Stimulated activated CD8-positive, alpha-beta memory T cell treated with anti-CD3 and anti-CD28 coated beads, Interleukin-7, amount 100 ng/mL, for 48 hours (primary cell): ENCODE measurements at regions not wholly inside any gene's neighbourhood (a gene's known extent, or its start where the extent isn't known, plus 50 kb on each side); places are given as distances from the start of the nearest gene placed in this dataset.
"Not testable (repeated sequence)": the region's sequence is repeated elsewhere in the genome, so short reads cannot be mapped to it uniquely, and the experiment has no call there.

Source experiments
- DNase-seq, 2 donors: peaks; one replicate each; pipeline ENCODE4 v3.0.0-alpha.2; 2020; ENCODE audit warnings: low read depth in 1 of 2; ENCODE audit errors: extremely low read depth in 1 of 2

DNA sequence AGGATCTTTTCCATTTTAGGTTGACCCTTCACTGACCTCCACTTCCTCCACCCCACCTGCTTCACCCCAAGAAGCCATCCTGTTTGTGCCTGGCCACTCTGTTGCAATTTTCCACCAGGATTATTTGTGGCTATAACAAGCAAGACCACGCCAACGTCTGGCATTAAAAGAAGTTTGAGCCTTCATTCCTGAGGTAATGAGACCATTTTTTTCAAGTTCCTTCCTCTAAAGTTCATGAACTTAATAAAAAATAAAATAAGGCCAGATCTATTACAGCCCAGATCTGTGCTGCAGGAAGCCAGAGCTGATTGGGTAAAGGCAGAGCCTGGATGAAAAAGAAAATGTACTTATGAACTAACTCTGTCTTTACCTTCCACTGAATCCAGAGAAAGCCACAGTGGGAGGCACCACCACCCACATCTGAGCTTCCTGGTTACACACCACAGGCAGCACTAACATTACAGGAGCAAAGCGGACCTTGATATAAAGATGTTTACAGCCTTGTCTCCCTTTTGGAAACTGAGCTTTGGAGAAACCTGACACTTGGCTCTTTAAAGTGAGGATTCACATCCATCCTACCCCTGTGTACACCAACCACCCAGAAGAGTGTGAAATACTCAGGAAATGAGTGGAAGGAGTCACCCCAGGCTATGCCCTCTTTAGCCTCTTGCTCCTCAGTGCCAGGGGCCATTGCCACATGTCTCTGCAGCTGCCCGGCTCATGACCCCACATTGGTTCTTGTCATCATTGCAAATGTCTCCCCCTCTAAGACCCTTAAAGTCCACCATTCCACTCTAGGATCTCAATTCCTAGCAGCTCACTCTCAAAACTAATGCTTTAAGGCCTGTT is 293.6 kb downstream of the PLPP3 start:
- no peak for DNase-seq

GRCh38 chr1:56284928-56285327 is 294.4 kb downstream of the PLPP3 start:
- DNase-seq = no peak

DNA sequence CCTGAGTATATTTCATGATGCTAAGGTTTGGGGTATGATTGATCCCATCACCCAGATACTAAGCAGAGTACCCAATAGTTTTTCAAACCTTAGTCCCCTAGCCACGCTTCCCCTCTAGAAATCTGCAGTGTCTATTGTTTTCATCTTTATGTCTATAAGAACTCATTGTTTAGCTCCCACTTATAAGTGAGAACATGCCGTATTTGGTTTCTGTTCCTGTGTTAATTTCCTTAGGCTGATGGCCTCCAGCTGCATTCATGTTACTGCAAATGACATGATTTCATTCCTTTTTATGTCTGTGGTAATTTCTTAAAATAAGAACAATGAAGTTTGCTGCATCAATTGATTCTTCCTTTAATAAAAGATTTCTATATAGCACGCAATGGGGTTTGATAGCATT is 301.3 kb downstream of the PLPP3 start:
- DNase-seq = no peak

DNA sequence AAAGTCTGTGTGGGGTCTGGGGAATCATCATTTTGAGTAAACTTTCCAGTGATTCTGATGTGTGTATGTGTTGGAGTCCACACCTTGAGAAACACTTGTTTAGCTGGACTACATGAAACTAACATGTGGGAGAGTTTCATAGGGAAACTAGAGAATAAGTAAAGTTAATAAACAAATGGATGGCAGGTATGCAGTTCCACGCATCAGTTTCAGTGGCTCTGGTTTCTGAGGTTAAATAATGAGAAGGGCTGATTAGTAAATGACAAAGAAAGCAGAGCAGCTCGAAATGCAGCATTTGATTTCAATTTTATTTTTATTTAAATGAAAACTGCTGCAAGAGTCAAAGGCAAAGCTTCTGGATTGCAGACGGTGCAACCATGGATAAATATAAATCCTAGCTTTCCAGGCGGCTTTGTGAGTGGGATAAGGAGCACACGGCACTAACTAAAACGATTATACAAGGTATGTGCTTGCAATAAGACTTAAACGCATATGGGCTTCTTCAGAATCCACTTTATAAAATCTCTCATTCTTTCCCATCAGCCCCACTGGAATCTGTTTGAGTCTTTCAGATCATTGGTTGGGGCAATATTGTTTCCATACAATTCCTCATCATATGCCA is 310.7 kb downstream of the PLPP3 start:
- no peak for DNase-seq

DNA sequence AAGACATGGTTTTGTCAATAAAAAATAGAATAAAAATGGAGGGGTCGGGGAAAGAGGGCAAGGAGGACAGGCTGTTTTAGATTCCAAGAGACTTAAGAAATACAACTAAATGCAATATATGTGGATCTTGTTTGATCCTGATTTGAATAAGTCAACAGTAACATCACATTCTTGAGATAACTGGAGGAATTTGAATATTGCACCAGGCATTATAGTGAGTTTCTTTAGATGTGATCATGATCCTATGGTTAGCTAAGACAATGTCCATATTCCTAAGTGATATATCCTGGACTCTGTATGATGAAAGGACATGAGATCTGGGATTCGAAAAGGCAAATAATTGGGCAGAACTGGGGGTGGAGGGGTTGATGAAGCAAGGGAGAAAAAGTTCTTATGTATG is 311.8 kb downstream of the PLPP3 start:
- DNase-seq = no peak

- DNase-seq = no peak
Observed at GRCh38 chr1:56266359-56266758, 313.0 kb downstream of the PLPP3 start.

GRCh38 chr1:56265216-56265615 is 314.1 kb downstream of the PLPP3 start:
- DNase-seq = no peak

DNA sequence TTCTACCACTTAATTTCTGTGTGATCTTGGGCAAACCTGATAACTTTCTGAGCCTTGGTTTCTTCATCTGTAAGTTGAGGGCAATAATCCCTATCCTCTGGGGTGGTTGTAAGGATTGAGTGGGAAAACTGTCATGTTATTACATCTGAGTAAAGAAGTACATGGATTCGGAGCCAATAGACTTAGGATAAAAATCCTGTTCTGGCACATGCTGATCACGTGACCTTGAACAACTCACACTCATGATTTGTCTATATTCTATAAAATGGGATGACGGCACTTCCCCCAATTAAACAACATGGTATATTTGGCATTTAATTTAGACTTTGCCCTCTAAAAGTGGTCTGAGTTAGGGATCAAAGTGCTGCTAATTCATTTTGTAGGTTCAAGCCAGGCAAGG is 315.5 kb downstream of the PLPP3 start:
- DNase-seq = no peak

GRCh38 chr1:56258371-56258770 is 321.0 kb downstream of the PLPP3 start:
- DNase-seq = no peak

DNA sequence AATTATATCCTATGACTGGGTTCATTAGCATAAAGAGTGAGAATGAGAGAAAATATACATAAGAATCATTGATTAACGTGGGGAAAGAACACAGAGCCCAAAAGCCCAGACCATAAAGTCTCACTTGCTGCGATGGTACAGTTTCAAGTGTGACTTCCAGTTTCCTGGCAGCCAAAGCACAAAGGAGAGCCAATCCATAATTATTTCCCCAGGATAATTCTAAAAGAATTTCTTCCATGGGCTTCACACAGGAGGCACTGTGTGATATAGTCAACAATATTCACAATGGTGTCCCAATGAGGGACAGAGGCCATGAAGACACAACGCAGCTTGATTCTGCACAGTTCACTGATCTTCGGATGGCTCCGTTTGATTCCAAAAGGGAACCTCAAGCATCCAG is 321.6 kb downstream of the PLPP3 start:
- no peak for DNase-seq

DNA sequence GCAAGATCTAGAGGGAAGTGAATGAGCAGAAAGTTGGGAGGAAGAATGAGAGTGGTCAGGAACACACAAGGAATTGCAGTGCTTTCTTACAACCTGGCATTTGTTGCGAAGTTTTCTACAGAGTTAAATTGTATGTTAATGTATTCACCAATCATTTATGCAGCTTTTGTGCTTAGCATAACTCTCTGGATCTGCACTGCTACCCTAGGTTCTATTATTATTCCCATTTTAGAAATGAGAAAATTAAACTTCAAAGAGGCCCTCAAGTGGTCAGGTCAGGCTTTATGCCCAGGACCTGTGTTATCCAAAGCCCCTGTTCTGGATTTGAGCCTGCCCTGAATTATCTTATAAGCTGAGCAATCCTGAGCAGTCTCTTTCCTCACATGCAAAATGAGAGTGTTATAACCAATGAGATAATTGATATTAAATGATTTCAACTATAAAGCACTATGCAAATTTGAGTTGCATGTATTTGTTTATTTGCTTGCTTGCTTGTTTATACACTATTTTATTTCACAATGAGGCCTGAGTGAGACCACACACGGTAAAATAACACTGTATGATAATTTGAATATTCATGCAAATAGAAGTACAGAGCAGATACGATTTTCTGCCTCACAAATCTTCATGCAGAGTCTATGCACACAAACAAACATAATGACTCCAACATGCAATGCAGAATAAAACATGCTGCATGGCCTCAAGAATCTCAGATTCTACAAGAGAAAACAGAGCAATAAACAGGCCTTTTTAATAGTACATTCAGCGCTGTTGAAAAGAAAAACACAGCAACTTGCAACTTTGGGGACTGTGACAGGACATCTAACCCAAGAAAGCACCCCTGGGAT is 323.0 kb downstream of the PLPP3 start:
- no peak for DNase-seq

GRCh38 chr1:56255516-56256152 is 323.7 kb downstream of the PLPP3 start:
- DNase-seq = no peak

GRCh38 chr1:56254130-56254529 is 325.2 kb downstream of the PLPP3 start:
- DNase-seq = no peak

DNA sequence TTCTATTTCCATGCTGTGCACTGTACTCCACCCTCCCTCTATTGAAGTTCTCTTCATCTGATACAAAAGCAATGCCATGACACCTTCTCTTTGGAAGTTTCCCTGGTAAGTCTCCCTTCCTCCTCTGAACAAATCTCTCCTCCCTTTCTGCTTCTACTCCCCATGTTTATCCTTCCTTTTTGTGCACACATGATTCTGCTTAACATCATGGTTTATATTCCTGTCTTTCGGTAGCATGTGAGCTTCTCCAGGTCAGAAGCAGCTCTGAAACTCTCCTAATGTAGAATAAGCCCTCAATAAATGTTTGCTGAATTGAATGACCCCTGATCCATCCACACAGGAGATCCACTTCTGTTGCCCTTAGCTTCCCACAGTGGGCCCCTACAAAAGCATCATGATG is 328.6 kb downstream of the PLPP3 start:
- no peak for DNase-seq

DNA sequence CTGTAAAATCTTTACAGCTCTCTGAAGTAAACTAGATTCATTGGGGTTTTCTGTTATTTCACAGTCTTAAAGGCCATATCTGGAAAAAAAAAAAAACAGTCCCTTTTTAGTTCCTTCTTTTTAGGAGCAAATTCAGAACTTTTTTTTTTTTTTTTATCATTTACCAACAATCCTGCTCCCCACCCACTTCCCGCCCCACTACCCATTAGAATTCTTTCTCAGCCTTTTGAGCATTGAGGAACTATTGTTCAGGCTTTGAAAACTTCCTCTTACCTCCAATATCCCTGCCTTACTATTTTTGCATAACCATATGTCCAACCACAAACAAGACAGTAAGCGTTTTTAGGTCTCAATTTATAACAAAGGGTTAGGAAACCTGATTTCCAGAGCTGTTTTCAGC is 330.1 kb downstream of the PLPP3 start:
- DNase-seq = no peak

DNA sequence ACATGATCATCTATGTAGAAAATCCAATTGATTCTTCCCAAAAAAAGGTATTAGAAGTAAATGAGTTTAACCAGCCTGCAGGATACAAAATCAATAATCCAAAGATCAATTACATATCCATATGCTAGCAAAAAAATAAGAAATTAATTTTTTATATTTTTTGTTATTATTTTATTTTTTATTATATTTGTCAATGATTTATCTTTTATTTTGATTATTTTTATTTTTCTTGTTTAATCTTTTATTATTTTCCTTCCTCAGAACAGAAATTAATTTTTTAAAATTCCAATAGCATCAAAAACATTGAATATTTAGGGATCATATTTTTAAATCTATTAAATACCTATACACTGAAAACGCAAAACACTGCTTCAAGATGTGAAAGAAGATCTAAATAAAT is 331.2 kb downstream of the PLPP3 start:
- DNase-seq = no peak

DNA sequence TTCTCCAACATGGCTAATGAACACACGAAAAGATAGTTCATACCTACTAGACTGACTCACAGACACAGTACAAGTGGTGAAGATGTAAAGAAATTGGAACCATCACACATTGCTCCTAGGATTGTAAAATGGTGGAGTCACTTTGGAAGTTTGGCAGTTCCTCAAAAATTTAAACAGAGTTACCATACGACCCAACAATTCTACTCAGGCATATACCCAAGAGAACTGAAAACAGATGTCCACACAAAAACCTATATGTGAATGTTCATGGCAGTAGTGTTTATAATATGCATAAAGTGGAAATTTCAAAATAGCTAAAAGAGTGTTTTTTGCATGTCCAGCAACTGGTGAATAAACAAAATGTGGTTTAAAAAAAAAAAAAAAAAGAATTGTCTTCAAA is 332.6 kb downstream of the PLPP3 start:
- not testable (repeated sequence) for DNase-seq

- no peak for DNase-seq
Observed at GRCh38 chr1:56240400-56240799, 339.0 kb downstream of the PLPP3 start.

GRCh38 chr1:56237491-56238064 is 341.8 kb downstream of the PLPP3 start:
- no peak for DNase-seq

GRCh38 chr1:56236688-56237087 is 342.7 kb downstream of the PLPP3 start:
- DNase-seq = no peak
